Glutamatergic neuron (in vitro differentiated cells): ENCODE measurements at regions not wholly inside any gene's neighbourhood (a gene's known extent, or its start where the extent isn't known, plus 50 kb on each side); places are given as distances from the start of the nearest gene placed in this dataset.
"Not testable (repeated sequence)": the region's sequence is repeated elsewhere in the genome, so short reads cannot be mapped to it uniquely, and the experiment has no call there.

Source experiments
- DNase-seq: peaks from one replicate; pipeline ENCODE4 v3.0.0; 2022
- H3K27ac Mint-ChIP-seq: one replicate; pipeline ENCODE4 v1.8.0; 2020; ENCODE audit warnings: mild to moderate bottlenecking, mixed read lengths, inconsistent platforms; ENCODE audit not compliant: unreplicated experiment
- H3K27me3 Mint-ChIP-seq: one replicate; pipeline ENCODE4 v1.8.0; 2020; ENCODE audit warnings: mild to moderate bottlenecking, moderate library complexity, mixed read lengths, inconsistent platforms; ENCODE audit not compliant: unreplicated experiment
- H3K36me3 Mint-ChIP-seq: one replicate; pipeline ENCODE4 v1.8.0; 2020; ENCODE audit warnings: mild to moderate bottlenecking, mixed read lengths, inconsistent platforms; ENCODE audit not compliant: unreplicated experiment
- H3K4me1 Mint-ChIP-seq: one replicate; pipeline ENCODE4 v1.8.0; 2020; ENCODE audit warnings: mild to moderate bottlenecking, low read depth, mixed read lengths, inconsistent platforms; ENCODE audit not compliant: unreplicated experiment
- H3K4me3 Mint-ChIP-seq: one replicate; pipeline ENCODE4 v1.8.0; 2020; ENCODE audit warnings: mild to moderate bottlenecking, mixed read lengths, inconsistent platforms; ENCODE audit not compliant: unreplicated experiment
- H3K9me3 Mint-ChIP-seq: one replicate; pipeline ENCODE4 v1.8.0; 2020; ENCODE audit warnings: mild to moderate bottlenecking, moderate library complexity, mixed read lengths, inconsistent platforms; ENCODE audit not compliant: unreplicated experiment
- CTCF ChIP-seq: fragments of 200-600 bp; sonication (generic); IDR thresholded peaks from one replicate; pipeline ENCODE4 v1.5.0; 2021; ENCODE audit not compliant: partially characterized antibody, unreplicated experiment

- DNase-seq, result no peak
- H3K9me3 Mint-ChIP-seq, result no peaks in the 10 kb centered on the region
- no peak overlapping the region for H3K27ac Mint-ChIP-seq
- no peaks in the 10 kb centered on the region for H3K4me1 Mint-ChIP-seq
- TF ChIP-seq CTCF, result no peak
- H3K36me3 Mint-ChIP-seq, result no peaks in the 10 kb centered on the region
- no peak overlapping the region for H3K4me3 Mint-ChIP-seq
- H3K27me3 Mint-ChIP-seq, result peaks cover 3% of the 10 kb centered on the region
These were observed 82.2 kb downstream of the LACC1 start for GRCh38 chr13:43961909-43962308.

DNA sequence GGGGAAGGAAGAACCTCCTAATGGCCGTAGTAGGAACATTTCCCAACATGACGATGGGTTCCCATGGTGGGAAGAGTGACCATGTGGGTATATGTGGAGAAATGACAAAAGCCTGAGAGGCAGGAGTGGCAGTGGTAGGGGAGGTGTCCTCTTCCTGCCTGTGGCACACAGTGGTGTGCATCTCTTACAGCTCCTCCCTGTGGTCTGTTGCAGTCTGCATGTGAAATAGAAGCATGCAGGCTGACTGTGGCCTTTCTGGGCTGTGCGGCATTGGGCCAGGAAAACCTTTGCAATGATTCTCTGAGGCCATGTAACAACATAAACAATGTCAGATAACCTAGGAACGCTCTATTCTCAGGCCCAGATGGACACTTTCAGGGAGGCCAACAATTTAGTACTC is 84.0 kb downstream of the LACC1 start:
- Mint-ChIP-seq H3K27ac (no peak overlapping the region), H3K4me3 (no peak overlapping the region), H3K4me1 (no peaks in the 10 kb centered on the region), H3K9me3 (peaks cover under 1% of the 10 kb centered on the region), H3K27me3 (peaks cover 3% of the 10 kb centered on the region), H3K36me3 (no peaks in the 10 kb centered on the region)
- no peak for DNase-seq
- no peak for TF ChIP-seq CTCF

GRCh38 chr13:43964698-43965458 is 85.2 kb downstream of the LACC1 start:
- Mint-ChIP-seq H3K36me3 (no peaks in the 10 kb centered on the region), H3K4me1 (no peaks in the 10 kb centered on the region), H3K27me3 (peaks cover 5% of the 10 kb centered on the region), H3K4me3 (no peak overlapping the region), H3K27ac (no peak overlapping the region), H3K9me3 (peaks cover 4% of the 10 kb centered on the region)
- no peak for DNase-seq
- TF ChIP-seq CTCF, result no peak

GRCh38 chr13:43965459-43965845 is 85.7 kb downstream of the LACC1 start:
- no peak overlapping the region for H3K4me3 Mint-ChIP-seq

GRCh38 chr13:43968251-43968942 is 88.7 kb downstream of the LACC1 start:
- not testable (repeated sequence) for H3K9me3 Mint-ChIP-seq, DNase-seq, H3K36me3 Mint-ChIP-seq, H3K27ac Mint-ChIP-seq, H3K4me3 Mint-ChIP-seq, H3K4me1 Mint-ChIP-seq, H3K27me3 Mint-ChIP-seq

More at GRCh38 chr13:43965459-43965845, 85.7 kb downstream of the LACC1 start:
- no peak for DNase-seq
- H3K9me3 Mint-ChIP-seq, result peaks cover 4% of the 10 kb centered on the region
- H3K36me3 Mint-ChIP-seq, result no peaks in the 10 kb centered on the region
- H3K4me1 Mint-ChIP-seq, result no peaks in the 10 kb centered on the region
- H3K27me3 Mint-ChIP-seq, result peaks cover 5% of the 10 kb centered on the region
- no peak for TF ChIP-seq CTCF
- no peak overlapping the region for H3K27ac Mint-ChIP-seq

DNA sequence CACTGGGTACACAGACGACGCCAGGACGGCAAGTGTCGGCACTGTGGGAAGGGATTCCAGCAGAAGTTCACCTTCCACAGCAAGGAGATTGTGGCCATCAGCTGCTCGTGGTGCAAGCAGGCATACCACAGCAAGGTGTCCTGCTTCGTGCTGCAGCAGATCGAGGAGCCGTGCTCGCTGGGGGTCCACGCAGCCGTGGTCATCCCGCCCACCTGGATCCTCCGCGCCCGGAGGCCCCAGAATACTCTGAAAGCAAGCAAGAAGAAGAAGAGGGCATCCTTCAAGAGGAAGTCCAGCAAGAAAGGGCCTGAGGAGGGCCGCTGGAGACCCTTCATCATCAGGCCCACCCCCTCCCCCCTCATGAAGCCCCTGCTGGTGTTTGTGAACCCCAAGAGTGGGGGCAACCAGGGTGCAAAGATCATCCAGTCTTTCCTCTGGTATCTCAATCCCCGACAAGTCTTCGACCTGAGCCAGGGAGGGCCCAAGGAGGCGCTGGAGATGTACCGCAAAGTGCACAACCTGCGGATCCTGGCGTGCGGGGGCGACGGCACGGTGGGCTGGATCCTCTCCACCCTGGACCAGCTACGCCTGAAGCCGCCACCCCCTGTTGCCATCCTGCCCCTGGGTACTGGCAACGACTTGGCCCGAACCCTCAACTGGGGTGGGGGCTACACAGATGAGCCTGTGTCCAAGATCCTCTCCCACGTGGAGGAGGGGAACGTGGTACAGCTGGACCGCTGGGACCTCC is 89.4 kb downstream of the LACC1 start:
- H3K27ac Mint-ChIP-seq, H3K27me3 Mint-ChIP-seq, H3K36me3 Mint-ChIP-seq, H3K9me3 Mint-ChIP-seq, DNase-seq, H3K4me1 Mint-ChIP-seq, H3K4me3 Mint-ChIP-seq: not testable (repeated sequence)

DNA sequence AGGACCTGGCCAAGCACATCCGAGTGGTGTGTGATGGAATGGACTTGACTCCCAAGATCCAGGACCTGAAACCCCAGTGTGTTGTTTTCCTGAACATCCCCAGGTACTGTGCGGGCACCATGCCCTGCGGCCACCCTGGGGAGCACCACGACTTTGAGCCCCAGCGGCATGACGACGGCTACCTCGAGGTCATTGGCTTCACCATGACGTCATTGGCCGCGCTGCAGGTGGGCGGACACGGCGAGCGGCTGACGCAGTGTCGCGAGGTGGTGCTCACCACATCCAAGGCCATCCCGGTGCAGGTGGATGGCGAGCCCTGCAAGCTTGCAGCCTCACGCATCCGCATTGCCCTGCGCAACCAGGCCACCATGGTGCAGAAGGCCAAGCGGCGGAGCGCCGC is 90.2 kb downstream of the LACC1 start:
- not testable (repeated sequence) for DNase-seq, H3K27me3 Mint-ChIP-seq, H3K27ac Mint-ChIP-seq, H3K4me3 Mint-ChIP-seq, H3K36me3 Mint-ChIP-seq, H3K4me1 Mint-ChIP-seq, H3K9me3 Mint-ChIP-seq
